Liver (tissue), 8 donors: ENCODE measurements at regions not wholly inside any gene's neighbourhood (a gene's known extent, or its start where the extent isn't known, plus 50 kb on each side); places are given as distances from the start of the nearest gene placed in this dataset.

Experiments
- DNase-seq: peaks from one replicate; pipeline ENCODE4 v3.0.0-alpha.2; 2017; ENCODE audit warnings: low spot score
- H3K27ac ChIP-seq, 2 donors: one replicate each; pipeline ENCODE4 v1.7.0; 2013; ENCODE audit warnings: inconsistent platforms in 2 of 2, low read length in 2 of 2, control low read depth in 1 of 2, low read depth in 1 of 2, mild to moderate bottlenecking in 1 of 2
- H3K27me3 ChIP-seq, 4 donors: one replicate each; pipeline versions ENCODE4 v1.6.1 to v1.7.0; 2013; ENCODE audit warnings: low read length in 3 of 4, inconsistent platforms in 1 of 4, mild to moderate bottlenecking in 1 of 4, moderate library complexity in 1 of 4; ENCODE audit not compliant: control insufficient read depth in 4 of 4, insufficient read depth in 4 of 4
- H3K36me3 ChIP-seq, 4 donors: one replicate each; pipeline versions ENCODE4 v1.6.1 to v1.7.0; 2013; ENCODE audit warnings: low read length in 3 of 4, mild to moderate bottlenecking in 3 of 4, low read depth in 1 of 4, moderate library complexity in 1 of 4; ENCODE audit not compliant: control insufficient read depth in 4 of 4, insufficient read depth in 3 of 4
- H3K4me1 ChIP-seq, 4 donors: one replicate each; pipeline versions ENCODE4 v1.6.1 to v1.7.0; 2013; ENCODE audit warnings: low read length in 3 of 4, mild to moderate bottlenecking in 3 of 4, moderate library complexity in 1 of 4; ENCODE audit not compliant: control insufficient read depth in 4 of 4, insufficient read depth in 4 of 4
- H3K4me3 ChIP-seq, 3 donors: one replicate each; pipeline versions ENCODE4 v1.6.1 to v1.7.0; 2013; ENCODE audit warnings: low read length in 3 of 3, control low read depth in 1 of 3, low read depth in 1 of 3, mild to moderate bottlenecking in 1 of 3
- H3K9ac ChIP-seq, 2 donors: one replicate each; pipeline ENCODE4 v1.7.0; 2013; ENCODE audit warnings: low read length in 2 of 2, mild to moderate bottlenecking in 2 of 2, moderate library complexity in 2 of 2, control low read depth in 1 of 2, low read depth in 1 of 2
- H3K9me3 ChIP-seq, 4 donors: one replicate each; pipeline versions ENCODE4 v1.6.1 to v1.7.0; 2013; ENCODE audit warnings: low read length in 3 of 4; ENCODE audit not compliant: control insufficient read depth in 4 of 4
- ATF3 ChIP-seq: IDR thresholded peaks from 2 replicates; pipeline ENCODE4 v1.6.1; 2016; ENCODE audit warnings: antibody characterized with exemption
- EGR1 ChIP-seq, 2 donors: IDR thresholded peaks; 2 replicates each; pipeline ENCODE4 v1.6.1; 2016 to 2018; ENCODE audit warnings: antibody characterized with exemption in 2 of 2, low read depth in 2 of 2
- FOXA1 ChIP-seq: IDR thresholded peaks from 2 replicates; pipeline ENCODE4 v1.6.1; 2016; ENCODE audit warnings: antibody characterized with exemption
- FOXA2 ChIP-seq: IDR thresholded peaks from 2 replicates; pipeline ENCODE4 v1.6.1; 2016; ENCODE audit warnings: antibody characterized with exemption
- GABPA ChIP-seq, 2 donors: IDR thresholded peaks in 1 of 2; conservative IDR thresholded peaks in 1 of 2; 2 replicates each; pipeline ENCODE4 v1.6.1; 2016; ENCODE audit warnings: antibody characterized with exemption in 2 of 2, mild to moderate bottlenecking in 1 of 2, moderate library complexity in 1 of 2
- HNF4A ChIP-seq, 2 donors: conservative IDR thresholded peaks; 2 replicates each; pipeline ENCODE4 v1.6.1; 2016; ENCODE audit warnings: antibody characterized with exemption in 2 of 2, mild to moderate bottlenecking in 2 of 2
- HNF4G ChIP-seq: IDR thresholded peaks from 2 replicates; pipeline ENCODE4 v1.6.1; 2016; ENCODE audit warnings: antibody characterized with exemption
- JUND ChIP-seq, 2 donors: IDR thresholded peaks; 2 replicates each; pipeline ENCODE4 v1.6.1; 2016; ENCODE audit warnings: antibody characterized with exemption in 2 of 2
- NR2F2 ChIP-seq: IDR thresholded peaks from 2 replicates; pipeline ENCODE4 v1.6.1; 2016; ENCODE audit warnings: antibody characterized with exemption
- RAD21 ChIP-seq, 2 donors: IDR thresholded peaks; 2 replicates each; pipeline ENCODE4 v1.6.1; 2016; ENCODE audit warnings: antibody characterized with exemption in 2 of 2, mild to moderate bottlenecking in 2 of 2
- RXRA ChIP-seq, 2 donors: IDR thresholded peaks; 2 replicates each; pipeline ENCODE4 v1.6.1; 2017 to 2018; ENCODE audit warnings: antibody characterized with exemption in 2 of 2, mild to moderate bottlenecking in 1 of 2
- SP1 ChIP-seq: IDR thresholded peaks from 2 replicates; pipeline ENCODE4 v1.6.1; 2018; ENCODE audit warnings: antibody characterized with exemption, mild to moderate bottlenecking
- TAF1 ChIP-seq: conservative IDR thresholded peaks from 2 replicates; pipeline ENCODE4 v1.6.1; 2016; ENCODE audit warnings: antibody characterized with exemption, mild to moderate bottlenecking
- YY1 ChIP-seq: IDR thresholded peaks from 2 replicates; pipeline ENCODE4 v1.6.1; 2016; ENCODE audit warnings: antibody characterized with exemption, mild to moderate bottlenecking
- ZBTB33 ChIP-seq: IDR thresholded peaks from 2 replicates; pipeline ENCODE4 v1.6.1; 2016; ENCODE audit warnings: antibody characterized with exemption
- whole genome bisulfite sequencing: extraction: QIAGEN DNeasy Blood & Tissue Kit; methylation state at CpG from one replicate; pipeline ENCODE4 v1.1.7; 2013; 5-methylcytosine and 5-hydroxymethylcytosine counted together
- TF ChIP-seq, protein P1 (sequence below): fragments of 150-350 bp; IDR thresholded peaks from 2 replicates; pipeline ENCODE4 v1.5.1; 2017; ENCODE audit warnings: improper control_type of control experiment, low read depth, low read length; ENCODE audit not compliant: missing input control
- TF ChIP-seq, protein P2 (sequence below): IDR thresholded peaks from 2 replicates; pipeline ENCODE4 v1.6.1; 2016; ENCODE audit warnings: antibody characterized with exemption, mild to moderate bottlenecking
- TF ChIP-seq, protein P3 (sequence below): IDR thresholded peaks from 2 replicates; pipeline ENCODE4 v1.6.1; 2016; ENCODE audit warnings: antibody characterized with exemption
- donor health status: healthy.
- donor health status: healthy.
- donor health status: healthy.
- donor health status: healthy.
- donor health status: healthy.

DNA sequence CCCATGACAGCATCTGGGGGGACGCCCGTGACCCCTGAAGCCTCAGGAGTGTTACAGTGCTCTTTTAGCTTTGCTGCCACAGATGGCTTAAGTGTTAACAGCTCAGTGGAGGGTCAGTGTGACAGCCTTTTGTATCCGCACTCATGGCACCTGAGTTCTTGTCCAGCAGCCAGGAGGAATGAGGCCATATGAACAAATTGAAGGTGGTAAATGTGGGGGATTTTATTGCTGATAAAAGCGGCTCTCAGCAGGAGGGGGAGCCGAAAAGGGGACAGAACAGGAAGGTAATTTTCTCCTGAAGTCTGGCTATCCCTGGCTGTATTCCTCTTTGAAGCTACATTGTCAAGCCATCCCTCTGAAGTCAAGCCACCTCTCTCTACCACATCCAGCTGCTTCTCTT, 441.0 kb downstream of the RAPGEF2 start:
- no peak overlapping the region for H3K4me3 ChIP-seq
- TF ChIP-seq, protein P1, sequence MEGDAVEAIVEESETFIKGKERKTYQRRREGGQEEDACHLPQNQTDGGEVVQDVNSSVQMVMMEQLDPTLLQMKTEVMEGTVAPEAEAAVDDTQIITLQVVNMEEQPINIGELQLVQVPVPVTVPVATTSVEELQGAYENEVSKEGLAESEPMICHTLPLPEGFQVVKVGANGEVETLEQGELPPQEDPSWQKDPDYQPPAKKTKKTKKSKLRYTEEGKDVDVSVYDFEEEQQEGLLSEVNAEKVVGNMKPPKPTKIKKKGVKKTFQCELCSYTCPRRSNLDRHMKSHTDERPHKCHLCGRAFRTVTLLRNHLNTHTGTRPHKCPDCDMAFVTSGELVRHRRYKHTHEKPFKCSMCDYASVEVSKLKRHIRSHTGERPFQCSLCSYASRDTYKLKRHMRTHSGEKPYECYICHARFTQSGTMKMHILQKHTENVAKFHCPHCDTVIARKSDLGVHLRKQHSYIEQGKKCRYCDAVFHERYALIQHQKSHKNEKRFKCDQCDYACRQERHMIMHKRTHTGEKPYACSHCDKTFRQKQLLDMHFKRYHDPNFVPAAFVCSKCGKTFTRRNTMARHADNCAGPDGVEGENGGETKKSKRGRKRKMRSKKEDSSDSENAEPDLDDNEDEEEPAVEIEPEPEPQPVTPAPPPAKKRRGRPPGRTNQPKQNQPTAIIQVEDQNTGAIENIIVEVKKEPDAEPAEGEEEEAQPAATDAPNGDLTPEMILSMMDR = no peak
- TF ChIP-seq ZBTB33 = no peak
- TF ChIP-seq ATF3 = no peak
- TF ChIP-seq, protein P2, sequence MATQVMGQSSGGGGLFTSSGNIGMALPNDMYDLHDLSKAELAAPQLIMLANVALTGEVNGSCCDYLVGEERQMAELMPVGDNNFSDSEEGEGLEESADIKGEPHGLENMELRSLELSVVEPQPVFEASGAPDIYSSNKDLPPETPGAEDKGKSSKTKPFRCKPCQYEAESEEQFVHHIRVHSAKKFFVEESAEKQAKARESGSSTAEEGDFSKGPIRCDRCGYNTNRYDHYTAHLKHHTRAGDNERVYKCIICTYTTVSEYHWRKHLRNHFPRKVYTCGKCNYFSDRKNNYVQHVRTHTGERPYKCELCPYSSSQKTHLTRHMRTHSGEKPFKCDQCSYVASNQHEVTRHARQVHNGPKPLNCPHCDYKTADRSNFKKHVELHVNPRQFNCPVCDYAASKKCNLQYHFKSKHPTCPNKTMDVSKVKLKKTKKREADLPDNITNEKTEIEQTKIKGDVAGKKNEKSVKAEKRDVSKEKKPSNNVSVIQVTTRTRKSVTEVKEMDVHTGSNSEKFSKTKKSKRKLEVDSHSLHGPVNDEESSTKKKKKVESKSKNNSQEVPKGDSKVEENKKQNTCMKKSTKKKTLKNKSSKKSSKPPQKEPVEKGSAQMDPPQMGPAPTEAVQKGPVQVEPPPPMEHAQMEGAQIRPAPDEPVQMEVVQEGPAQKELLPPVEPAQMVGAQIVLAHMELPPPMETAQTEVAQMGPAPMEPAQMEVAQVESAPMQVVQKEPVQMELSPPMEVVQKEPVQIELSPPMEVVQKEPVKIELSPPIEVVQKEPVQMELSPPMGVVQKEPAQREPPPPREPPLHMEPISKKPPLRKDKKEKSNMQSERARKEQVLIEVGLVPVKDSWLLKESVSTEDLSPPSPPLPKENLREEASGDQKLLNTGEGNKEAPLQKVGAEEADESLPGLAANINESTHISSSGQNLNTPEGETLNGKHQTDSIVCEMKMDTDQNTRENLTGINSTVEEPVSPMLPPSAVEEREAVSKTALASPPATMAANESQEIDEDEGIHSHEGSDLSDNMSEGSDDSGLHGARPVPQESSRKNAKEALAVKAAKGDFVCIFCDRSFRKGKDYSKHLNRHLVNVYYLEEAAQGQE = no peak
- TF ChIP-seq HNF4G = no peak
- no peak for TF ChIP-seq FOXA1
- no peak for TF ChIP-seq NR2F2
- H3K27me3 ChIP-seq = no peaks in the 10 kb centered on the region
- no peaks in the 10 kb centered on the region for H3K4me1 ChIP-seq
- H3K27ac ChIP-seq = no peak overlapping the region
- no peak overlapping the region for H3K9ac ChIP-seq
- DNase-seq = no peak
- H3K9me3 ChIP-seq = no peaks in the 10 kb centered on the region
- WGBS = 85% methylated on average over 5 of the region's 5 CpGs
- H3K36me3 ChIP-seq = no peaks in the 10 kb centered on the region

DNA sequence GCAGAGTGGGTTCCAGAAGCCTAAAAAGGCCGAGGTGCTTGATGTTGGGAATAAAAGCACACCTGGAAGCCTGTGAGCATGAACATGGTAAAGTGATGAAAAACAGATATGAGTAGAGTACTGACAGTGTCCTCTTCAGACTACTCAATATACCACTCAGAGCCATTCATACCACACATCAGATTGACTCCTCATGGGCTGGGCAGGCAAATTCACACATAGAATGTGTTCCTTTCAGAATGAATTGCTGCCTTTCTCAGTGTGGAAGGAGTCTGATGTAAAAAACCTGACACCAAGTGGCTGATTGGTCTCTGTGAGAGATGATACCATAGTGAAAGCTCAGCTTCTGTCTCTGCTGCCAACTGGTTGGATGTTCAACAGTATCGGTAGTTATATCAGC, 442.7 kb downstream of the RAPGEF2 start:
- Histone ChIP-seq H3K9ac (no peak overlapping the region), H3K4me1 (no peaks in the 10 kb centered on the region), H3K27ac (no peak overlapping the region), H3K36me3 (no peaks in the 10 kb centered on the region), H3K27me3 (no peaks in the 10 kb centered on the region), H3K4me3 (no peak overlapping the region), H3K9me3 (no peaks in the 10 kb centered on the region)
- 97% methylated on average over 2 of the region's 2 CpGs for WGBS
- DNase-seq = no peak
- TF ChIP-seq JUND (IDR thresholded peaks at IDR 0.05) (no peak), RAD21 (IDR thresholded peaks at IDR 0.05) (no peak), RXRA (IDR thresholded peaks at IDR 0.05) (no peak), NR2F2 (no peak), GABPA (IDR thresholded peaks at IDR 0.05 in 1 of 2, conservative IDR thresholded peaks at IDR 0.05 in 1 of 2) (no peak), HNF4A (conservative IDR thresholded peaks at IDR 0.05) (no peak), YY1 (no peak), SP1 (no peak), ATF3 (no peak), FOXA2 (no peak), TAF1 (no peak), EGR1 (IDR thresholded peaks at IDR 0.05; ENCODE audit: low read depth in 2 of 2) (no peak), ZBTB33 (no peak), HNF4G (no peak), FOXA1 (no peak)
- TF ChIP-seq, protein P1 = no peak
- TF ChIP-seq, protein P3, sequence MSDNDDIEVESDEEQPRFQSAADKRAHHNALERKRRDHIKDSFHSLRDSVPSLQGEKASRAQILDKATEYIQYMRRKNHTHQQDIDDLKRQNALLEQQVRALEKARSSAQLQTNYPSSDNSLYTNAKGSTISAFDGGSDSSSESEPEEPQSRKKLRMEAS = no peak
